Forelimb muscle (tissue), 1 donor: ENCODE measurements at regions not wholly inside any gene's neighbourhood (a gene's known extent, or its start where the extent isn't known, plus 50 kb on each side); places are given as distances from the start of the nearest gene placed in this dataset.
"Not testable (repeated sequence)": the region's sequence is repeated elsewhere in the genome, so short reads cannot be mapped to it uniquely, and the experiment has no call there.

Experiments used
- DNase-seq: peaks from one replicate; pipeline ENCODE4 v3.0.0-alpha.2; 2013; ENCODE audit warnings: low read depth

- peak; percentile 66 for DNase-seq
These were observed 91.4 kb upstream of the XIST start for GRCh38 chrX:73943693-73944562.

- no peak for DNase-seq
These were observed 88.5 kb upstream of the XIST start for GRCh38 chrX:73940893-73941470.

GRCh38 chrX:73937843-73938242 lies 85.3 kb upstream of the XIST start:
- DNase-seq, result not testable (repeated sequence)

GRCh38 chrX:73932522-73932921 lies 80.0 kb upstream of the XIST start:
- DNase-seq, result no peak

- DNase-seq, result no peak
These were observed 77.8 kb upstream of the XIST start for GRCh38 chrX:73930300-73930699.

- DNase-seq, result no peak
These were observed 70.4 kb upstream of the XIST start for GRCh38 chrX:73922856-73923455.

- no peak for DNase-seq
These were observed 64.6 kb upstream of the XIST start for GRCh38 chrX:73916931-73917667.

GRCh38 chrX:73916489-73916888 lies 64.0 kb upstream of the XIST start:
- no peak for DNase-seq

- DNase-seq, result not testable (repeated sequence)
These were observed 62.3 kb upstream of the XIST start for GRCh38 chrX:73914792-73915191.

GRCh38 chrX:73913580-73913979 lies 61.1 kb upstream of the XIST start:
- DNase-seq, result no peak

GRCh38 chrX:73911946-73912345 lies 59.4 kb upstream of the XIST start:
- not testable (repeated sequence) for DNase-seq

- not testable (repeated sequence) for DNase-seq
These were observed 53.3 kb upstream of the XIST start for GRCh38 chrX:73905749-73906374.

- no peak for DNase-seq
These were observed 51.4 kb upstream of the XIST start for GRCh38 chrX:73903941-73904340.
